BJ (cell line): ENCODE measurements at regions not wholly inside any gene's neighbourhood (a gene's known extent, or its start where the extent isn't known, plus 50 kb on each side); places are given as distances from the start of the nearest gene placed in this dataset.

Experiments
- CTCF ChIA-PET: fragments of 350-600 bp; formaldehyde crosslinking; extraction: SDS; loops from one replicate; lab custom pipeline; 2021; ENCODE audit warnings: antibody characterized with exemption, inconsistent platforms; lab: Yijun Ruan, JAX
- POLR2A ChIA-PET: fragments of 300-600 bp; sonication (Branson Sonifier 250); formaldehyde crosslinking; extraction: SDS; loops from one replicate; lab custom pipeline; 2021; ENCODE audit warnings: antibody characterized with exemption; lab: Charles Lee
- DNase-seq: peaks from one replicate; pipeline ENCODE4 v3.0.0-alpha.2; 2011; ENCODE audit warnings: low read depth
- H3K27me3 ChIP-seq: 2 replicates; pipeline ENCODE4 v1.6.0; 2011; ENCODE audit warnings: low read length; ENCODE audit not compliant: control insufficient read depth, insufficient read depth
- H3K36me3 ChIP-seq: 2 replicates; pipeline ENCODE4 v1.5.1; 2011; ENCODE audit warnings: low read length; ENCODE audit not compliant: control insufficient read depth, insufficient read depth
- H3K4me3 ChIP-seq: 2 replicates; pipeline ENCODE4 v1.5.1; 2011; ENCODE audit warnings: low read depth, mild to moderate bottlenecking, control low read depth, low read length
- TF ChIP-seq, protein P1 (sequence below): IDR thresholded peaks from 2 replicates; pipeline ENCODE4 v1.5.1; 2011; ENCODE audit warnings: low read depth, mild to moderate bottlenecking, control low read depth, inconsistent platforms, low read length, moderate library complexity; ENCODE audit not compliant: insufficient read depth

DNA sequence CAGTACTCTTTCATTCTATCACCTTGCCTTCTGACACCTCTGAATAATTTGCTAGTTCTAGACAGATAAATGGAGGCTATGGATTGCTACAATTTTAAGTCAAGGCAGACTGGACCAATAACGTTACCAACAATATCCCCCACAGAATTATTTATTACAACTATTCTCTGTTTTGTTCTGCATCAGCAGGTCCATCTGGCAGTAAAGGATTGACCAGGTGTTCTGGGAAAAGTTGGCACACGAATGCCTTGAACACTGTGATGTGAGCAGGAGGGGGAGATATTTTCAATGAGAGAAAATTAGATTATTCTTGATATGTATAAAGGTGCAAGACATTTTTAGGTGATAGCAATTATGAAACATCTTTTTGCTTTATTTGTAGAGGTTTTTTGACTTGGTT is 718.8 kb upstream of the TMPRSS15 start:
- H3K4me3 ChIP-seq = no peak overlapping the region
- H3K27me3 ChIP-seq = no peaks in the 10 kb centered on the region
- TF ChIP-seq, protein P1, sequence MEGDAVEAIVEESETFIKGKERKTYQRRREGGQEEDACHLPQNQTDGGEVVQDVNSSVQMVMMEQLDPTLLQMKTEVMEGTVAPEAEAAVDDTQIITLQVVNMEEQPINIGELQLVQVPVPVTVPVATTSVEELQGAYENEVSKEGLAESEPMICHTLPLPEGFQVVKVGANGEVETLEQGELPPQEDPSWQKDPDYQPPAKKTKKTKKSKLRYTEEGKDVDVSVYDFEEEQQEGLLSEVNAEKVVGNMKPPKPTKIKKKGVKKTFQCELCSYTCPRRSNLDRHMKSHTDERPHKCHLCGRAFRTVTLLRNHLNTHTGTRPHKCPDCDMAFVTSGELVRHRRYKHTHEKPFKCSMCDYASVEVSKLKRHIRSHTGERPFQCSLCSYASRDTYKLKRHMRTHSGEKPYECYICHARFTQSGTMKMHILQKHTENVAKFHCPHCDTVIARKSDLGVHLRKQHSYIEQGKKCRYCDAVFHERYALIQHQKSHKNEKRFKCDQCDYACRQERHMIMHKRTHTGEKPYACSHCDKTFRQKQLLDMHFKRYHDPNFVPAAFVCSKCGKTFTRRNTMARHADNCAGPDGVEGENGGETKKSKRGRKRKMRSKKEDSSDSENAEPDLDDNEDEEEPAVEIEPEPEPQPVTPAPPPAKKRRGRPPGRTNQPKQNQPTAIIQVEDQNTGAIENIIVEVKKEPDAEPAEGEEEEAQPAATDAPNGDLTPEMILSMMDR = no peak
- POLR2A ChIA-PET = no interaction called here
- CTCF ChIA-PET = no interaction called here
- no peaks in the 10 kb centered on the region for H3K36me3 ChIP-seq
- DNase-seq = no peak

DNA sequence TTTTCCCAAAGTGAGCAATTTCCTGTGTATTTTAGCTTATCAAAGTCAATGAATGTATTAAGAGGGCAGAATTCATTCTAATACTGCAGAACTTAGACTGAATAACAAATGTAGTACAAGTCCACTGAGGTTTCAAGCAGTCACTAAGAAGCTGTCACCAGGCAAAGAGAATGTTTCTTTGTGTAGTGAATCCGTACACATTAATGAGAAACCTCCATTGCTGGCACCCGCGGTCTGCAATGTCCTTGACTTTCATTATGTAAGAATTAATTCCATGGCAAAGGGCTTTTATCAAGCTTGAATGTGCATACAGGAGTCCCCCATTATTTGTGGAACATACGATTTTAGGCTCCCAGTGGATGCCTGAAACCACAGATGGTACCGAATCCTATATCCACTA is 719.5 kb upstream of the TMPRSS15 start:
- H3K4me3 ChIP-seq = no peak overlapping the region
- ChIA-PET POLR2A (no interaction called here), CTCF (no interaction called here)
- TF ChIP-seq, protein P1 = no peak
- no peaks in the 10 kb centered on the region for H3K27me3 ChIP-seq
- no peak for DNase-seq
- H3K36me3 ChIP-seq = no peaks in the 10 kb centered on the region

- CTCF ChIA-PET = no interaction called here
- POLR2A ChIA-PET = no interaction called here
Observed at GRCh38 chr21:19123525-19123924, 719.9 kb upstream of the TMPRSS15 start.

GRCh38 chr21:19124691-19125090 is 721.1 kb upstream of the TMPRSS15 start:
- Histone ChIP-seq H3K27me3 (no peaks in the 10 kb centered on the region), H3K4me3 (no peak overlapping the region), H3K36me3 (no peaks in the 10 kb centered on the region)
- no peak for DNase-seq
- ChIA-PET CTCF (no interaction called here), POLR2A (no interaction called here)
- TF ChIP-seq, protein P1 = no peak

More at GRCh38 chr21:19123525-19123924, 719.9 kb upstream of the TMPRSS15 start:
- Histone ChIP-seq H3K36me3 (no peaks in the 10 kb centered on the region), H3K4me3 (no peak overlapping the region), H3K27me3 (no peaks in the 10 kb centered on the region)
- no peak for DNase-seq
- TF ChIP-seq, protein P1 = no peak

- no peak for DNase-seq
- ChIA-PET POLR2A (no interaction called here), CTCF (no interaction called here)
- no peaks in the 10 kb centered on the region for H3K27me3 ChIP-seq
- TF ChIP-seq, protein P1 = no peak
- no peaks in the 10 kb centered on the region for H3K36me3 ChIP-seq
- no peak overlapping the region for H3K4me3 ChIP-seq
Observed at GRCh38 chr21:19130379-19131028, 726.9 kb upstream of the TMPRSS15 start.
